HG03460 (cell line): ENCODE measurements at regions not wholly inside any gene's neighbourhood (a gene's known extent, or its start where the extent isn't known, plus 50 kb on each side); places are given as distances from the start of the nearest gene placed in this dataset.

Experiments
- ATAC-seq: cut with Tn5 transposase; IDR thresholded peaks from one replicate; pipeline ENCODE4 v1.9.1; 2021; ENCODE audit not compliant: unreplicated experiment

GRCh38 chr2:173419506-173419905 is 64.8 kb downstream of the CDCA7 start:
- ATAC-seq: no peak

GRCh38 chr2:173424886-173425285 is 70.2 kb downstream of the CDCA7 start:
- ATAC-seq: no peak

GRCh38 chr2:173427887-173428668 is 73.4 kb downstream of the CDCA7 start:
- ATAC-seq: no peak

- ATAC-seq: no peak
Measured at GRCh38 chr2:173431191-173431590, 76.5 kb downstream of the CDCA7 start.

- ATAC-seq: no peak
Measured at GRCh38 chr2:173432049-173432754, 77.5 kb downstream of the CDCA7 start.

- no peak for ATAC-seq
Measured at GRCh38 chr2:173434762-173435569, 80.3 kb downstream of the CDCA7 start.

GRCh38 chr2:173435574-173435973 is 80.9 kb downstream of the CDCA7 start:
- no peak for ATAC-seq

GRCh38 chr2:173436088-173436487 is 81.4 kb downstream of the CDCA7 start:
- ATAC-seq: no peak

- ATAC-seq: no peak
Measured at GRCh38 chr2:173441222-173441621, 86.5 kb downstream of the CDCA7 start.

- ATAC-seq: no peak
Measured at GRCh38 chr2:173442542-173442941, 87.9 kb downstream of the CDCA7 start.

GRCh38 chr2:173446722-173447121 is 92.0 kb downstream of the CDCA7 start:
- ATAC-seq: no peak

- ATAC-seq: no peak
Measured at GRCh38 chr2:173448938-173449471, 94.3 kb downstream of the CDCA7 start.

- ATAC-seq: no peak
Measured at GRCh38 chr2:173451118-173451517, 96.4 kb downstream of the CDCA7 start.

- no peak for ATAC-seq
Measured at GRCh38 chr2:173451941-173452340, 97.3 kb downstream of the CDCA7 start.

GRCh38 chr2:173452416-173452815 is 97.7 kb downstream of the CDCA7 start:
- no peak for ATAC-seq

GRCh38 chr2:173456960-173457359 is 102.3 kb downstream of the CDCA7 start:
- no peak for ATAC-seq

- ATAC-seq: no peak
Measured at GRCh38 chr2:173457366-173457765, 102.7 kb downstream of the CDCA7 start.

GRCh38 chr2:173458991-173459780 is 104.5 kb downstream of the CDCA7 start:
- ATAC-seq: no peak

- no peak for ATAC-seq
Measured at GRCh38 chr2:173462892-173463840, 108.5 kb downstream of the CDCA7 start.
